WTC11 (cell line): ENCODE measurements at regions not wholly inside any gene's neighbourhood (a gene's known extent, or its start where the extent isn't known, plus 50 kb on each side); places are given as distances from the start of the nearest gene placed in this dataset.

Experiments
- ATAC-seq: fragments of 200-7000 bp; cut with Tn5 transposase; 2 replicates; pipeline ENCODE4 v1.10.0; 2021; ENCODE audit warnings: mild to moderate bottlenecking, moderate library complexity
- CTCF ChIA-PET: fragments of 300-600 bp; sonication (Branson Sonifier 250); formaldehyde crosslinking; loops from one replicate; lab custom pipeline; 2021; ENCODE audit warnings: antibody characterized with exemption; lab: Charles Lee
- POLR2A ChIA-PET: fragments of 350-600 bp; sonication (Branson Sonifier 250); formaldehyde crosslinking; loops from one replicate; lab custom pipeline; 2021; ENCODE audit warnings: antibody characterized with exemption; lab: Charles Lee
- DNase-seq: peaks from one replicate; pipeline ENCODE4 v3.0.0; 2021; ENCODE audit warnings: low spot score
- H3K27ac Mint-ChIP-seq: 2 replicates; pipeline ENCODE4 v1.8.0; 2021; ENCODE audit warnings: mixed read lengths
- H3K27me3 Mint-ChIP-seq: 2 replicates; pipeline ENCODE4 v1.8.0; 2021; ENCODE audit warnings: low read depth, mild to moderate bottlenecking, moderate library complexity, mixed read lengths
- H3K36me3 Mint-ChIP-seq: 2 replicates; pipeline ENCODE4 v1.8.0; 2021; ENCODE audit warnings: mixed read lengths
- H3K4me1 Mint-ChIP-seq: 2 replicates; pipeline ENCODE4 v1.8.0; 2022; ENCODE audit warnings: mixed read lengths
- H3K4me3 Mint-ChIP-seq: 2 replicates; pipeline ENCODE4 v1.8.0; 2021; ENCODE audit warnings: mild to moderate bottlenecking, moderate library complexity, mixed read lengths
- H3K9me3 Mint-ChIP-seq: 2 replicates; pipeline ENCODE4 v1.8.0; 2021; ENCODE audit warnings: mixed read lengths
- ATF1 ChIP-seq: sonication (generic); formaldehyde crosslinking; IDR thresholded peaks from 2 replicates; pipeline ENCODE4 v1.8.1; 2023; ENCODE audit warnings: mild to moderate bottlenecking, moderate library complexity, missing genetic modification reagents
- CBFB ChIP-seq: sonication (generic); formaldehyde crosslinking; IDR thresholded peaks from 2 replicates; pipeline ENCODE4 v1.8.1; 2022; ENCODE audit warnings: mild to moderate bottlenecking, low read depth, missing genetic modification reagents
- ESRRA ChIP-seq: sonication (generic); formaldehyde crosslinking; IDR thresholded peaks from 2 replicates; pipeline ENCODE4 v1.8.1; 2022; ENCODE audit warnings: mild to moderate bottlenecking, missing genetic modification reagents, borderline replicate concordance
- MXD4 ChIP-seq: fragments of 250-450 bp; sonication (Bioruptor Pico); IDR thresholded peaks from 2 replicates; pipeline ENCODE4 v1.8.0; 2021; ENCODE audit warnings: mild to moderate bottlenecking, moderate library complexity, borderline replicate concordance
- NR2C2 ChIP-seq: sonication (generic); formaldehyde crosslinking; IDR thresholded peaks from 2 replicates; pipeline ENCODE4 v1.8.0; 2022; ENCODE audit warnings: mild to moderate bottlenecking, missing genetic modification reagents
- NR3C1 ChIP-seq: sonication (generic); formaldehyde crosslinking; conservative IDR thresholded peaks from 2 replicates; pipeline ENCODE4 v1.8.1; 2023; ENCODE audit warnings: low read depth, mild to moderate bottlenecking, missing genetic modification reagents
- PRRX2 ChIP-seq: fragments of 250-450 bp; sonication (Bioruptor Pico); IDR thresholded peaks from 2 replicates; pipeline ENCODE4 v1.8.0; 2021; ENCODE audit warnings: mild to moderate bottlenecking
- SMAD3 ChIP-seq: sonication (generic); formaldehyde crosslinking; IDR thresholded peaks from 2 replicates; pipeline ENCODE4 v1.8.0; 2022; ENCODE audit warnings: missing genetic modification reagents, mild to moderate bottlenecking, borderline replicate concordance
- SOX15 ChIP-seq: fragments of 250-450 bp; sonication (Bioruptor Pico); IDR thresholded peaks from 2 replicates; pipeline ENCODE4 v1.9.0; 2021; ENCODE audit warnings: mild to moderate bottlenecking
- ZNF138 ChIP-seq: sonication (generic); formaldehyde crosslinking; conservative IDR thresholded peaks from 2 replicates; pipeline ENCODE4 v1.8.1; 2022; ENCODE audit warnings: mild to moderate bottlenecking, moderate library complexity, missing genetic modification reagents
- ZNF416 ChIP-seq: fragments of 250-450 bp; sonication (Bioruptor Pico); IDR thresholded peaks from 2 replicates; pipeline ENCODE4 v1.9.0; 2021; ENCODE audit warnings: mild to moderate bottlenecking, inconsistent platforms
- TF ChIP-seq, protein P1 (sequence below): fragments of 250-450 bp; sonication (Bioruptor Pico); IDR thresholded peaks from 2 replicates; pipeline ENCODE4 v1.8.0; 2021; ENCODE audit warnings: mild to moderate bottlenecking
- TF ChIP-seq, protein P2 (sequence below): sonication (generic); formaldehyde crosslinking; IDR thresholded peaks from 2 replicates; pipeline ENCODE4 v1.8.1; 2023; ENCODE audit warnings: mild to moderate bottlenecking, moderate library complexity, missing genetic modification reagents
- TF ChIP-seq, protein P3 (sequence below): sonication (generic); formaldehyde crosslinking; IDR thresholded peaks from 2 replicates; pipeline ENCODE4 v1.8.1; 2022; ENCODE audit warnings: missing genetic modification reagents, borderline replicate concordance
- TF ChIP-seq, protein P4 (sequence below): sonication (generic); formaldehyde crosslinking; conservative IDR thresholded peaks from 2 replicates; pipeline ENCODE4 v1.8.1; 2022; ENCODE audit warnings: mild to moderate bottlenecking, missing genetic modification reagents
- TF ChIP-seq, protein P5 (sequence below): fragments of 250-450 bp; sonication (Bioruptor Pico); IDR thresholded peaks from 2 replicates; pipeline ENCODE4 v1.9.0; 2021; ENCODE audit warnings: moderate library complexity, mild to moderate bottlenecking, inconsistent platforms, borderline replicate concordance
- TF ChIP-seq, protein P6 (sequence below): fragments of 250-450 bp; sonication (Bioruptor Pico); IDR thresholded peaks from 2 replicates; pipeline ENCODE4 v1.9.0; 2021; ENCODE audit warnings: mild to moderate bottlenecking
- TF ChIP-seq, protein P7 (sequence below): sonication (generic); formaldehyde crosslinking; conservative IDR thresholded peaks from 2 replicates; pipeline ENCODE4 v1.8.1; 2023; ENCODE audit warnings: mild to moderate bottlenecking, low read depth, missing genetic modification reagents, moderate library complexity

DNA sequence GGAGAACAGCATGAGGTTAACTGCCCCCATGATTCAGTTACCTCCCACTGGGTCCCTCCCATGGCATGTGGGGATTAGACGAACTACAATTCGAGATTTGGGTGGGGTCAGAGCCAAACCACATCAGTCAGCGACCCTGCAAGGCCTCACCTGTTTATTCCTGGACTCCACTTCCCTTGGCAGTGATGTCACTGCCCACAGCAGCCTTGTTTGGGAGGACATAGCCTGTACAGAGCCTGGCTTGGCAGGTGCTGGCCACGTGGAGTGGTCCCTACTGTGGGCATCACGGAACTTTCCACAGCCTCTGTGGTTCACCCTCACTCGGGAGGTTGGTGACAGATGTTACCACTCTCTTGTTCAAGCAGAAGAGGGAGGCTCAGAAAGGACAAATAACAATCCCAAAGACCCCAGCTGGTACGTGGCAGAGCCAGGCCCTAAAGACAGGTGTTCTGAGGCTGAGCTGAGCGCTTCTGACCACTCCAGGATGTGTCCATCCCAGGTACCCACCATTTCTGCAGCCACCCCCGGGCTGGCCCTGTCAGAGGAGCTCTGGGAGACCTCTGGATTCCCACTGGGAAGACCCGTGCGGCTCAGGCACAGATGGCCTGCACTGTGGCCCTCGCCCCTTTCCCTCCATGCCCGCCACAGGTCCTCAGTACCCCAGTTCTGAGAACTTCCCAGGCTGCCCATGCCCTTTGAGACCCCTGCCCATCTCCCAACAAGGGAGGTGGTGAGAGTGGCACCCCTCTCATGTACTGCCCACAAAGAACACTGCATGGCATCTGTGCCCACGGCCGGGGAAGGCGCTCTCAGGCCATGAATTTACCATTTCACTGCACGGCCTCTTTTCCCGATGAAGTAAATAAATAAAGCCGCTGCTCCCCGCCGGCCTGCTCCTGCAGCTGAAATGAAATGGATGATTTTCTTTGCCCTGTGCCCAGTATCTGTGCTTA, 605.8 kb downstream of the TBC1D22A start:
- ChIA-PET CTCF (no interaction called here), POLR2A (no interaction called here)
- Mint-ChIP-seq H3K36me3 (peaks cover 7% of the 10 kb centered on the region), H3K4me1 (no peaks in the 10 kb centered on the region), H3K27me3 (peaks cover 14% of the 10 kb centered on the region), H3K27ac (no peak overlapping the region), H3K4me3 (no peak overlapping the region), H3K9me3 (peaks cover 33% of the 10 kb centered on the region)
- TF ChIP-seq, protein P1, sequence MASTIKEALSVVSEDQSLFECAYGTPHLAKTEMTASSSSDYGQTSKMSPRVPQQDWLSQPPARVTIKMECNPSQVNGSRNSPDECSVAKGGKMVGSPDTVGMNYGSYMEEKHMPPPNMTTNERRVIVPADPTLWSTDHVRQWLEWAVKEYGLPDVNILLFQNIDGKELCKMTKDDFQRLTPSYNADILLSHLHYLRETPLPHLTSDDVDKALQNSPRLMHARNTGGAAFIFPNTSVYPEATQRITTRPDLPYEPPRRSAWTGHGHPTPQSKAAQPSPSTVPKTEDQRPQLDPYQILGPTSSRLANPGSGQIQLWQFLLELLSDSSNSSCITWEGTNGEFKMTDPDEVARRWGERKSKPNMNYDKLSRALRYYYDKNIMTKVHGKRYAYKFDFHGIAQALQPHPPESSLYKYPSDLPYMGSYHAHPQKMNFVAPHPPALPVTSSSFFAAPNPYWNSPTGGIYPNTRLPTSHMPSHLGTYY (CRISPR knock-in tag), result no peak
- TF ChIP-seq, protein P2, sequence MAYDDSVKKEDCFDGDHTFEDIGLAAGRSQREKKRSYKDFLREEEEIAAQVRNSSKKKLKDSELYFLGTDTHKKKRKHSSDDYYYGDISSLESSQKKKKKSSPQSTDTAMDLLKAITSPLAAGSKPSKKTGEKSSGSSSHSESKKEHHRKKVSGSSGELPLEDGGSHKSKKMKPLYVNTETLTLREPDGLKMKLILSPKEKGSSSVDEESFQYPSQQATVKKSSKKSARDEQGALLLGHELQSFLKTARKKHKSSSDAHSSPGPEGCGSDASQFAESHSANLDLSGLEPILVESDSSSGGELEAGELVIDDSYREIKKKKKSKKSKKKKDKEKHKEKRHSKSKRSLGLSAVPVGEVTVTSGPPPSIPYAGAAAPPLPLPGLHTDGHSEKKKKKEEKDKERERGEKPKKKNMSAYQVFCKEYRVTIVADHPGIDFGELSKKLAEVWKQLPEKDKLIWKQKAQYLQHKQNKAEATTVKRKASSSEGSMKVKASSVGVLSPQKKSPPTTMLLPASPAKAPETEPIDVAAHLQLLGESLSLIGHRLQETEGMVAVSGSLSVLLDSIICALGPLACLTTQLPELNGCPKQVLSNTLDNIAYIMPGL (CRISPR knock-in tag), result no peak
- TF ChIP-seq, protein P3, sequence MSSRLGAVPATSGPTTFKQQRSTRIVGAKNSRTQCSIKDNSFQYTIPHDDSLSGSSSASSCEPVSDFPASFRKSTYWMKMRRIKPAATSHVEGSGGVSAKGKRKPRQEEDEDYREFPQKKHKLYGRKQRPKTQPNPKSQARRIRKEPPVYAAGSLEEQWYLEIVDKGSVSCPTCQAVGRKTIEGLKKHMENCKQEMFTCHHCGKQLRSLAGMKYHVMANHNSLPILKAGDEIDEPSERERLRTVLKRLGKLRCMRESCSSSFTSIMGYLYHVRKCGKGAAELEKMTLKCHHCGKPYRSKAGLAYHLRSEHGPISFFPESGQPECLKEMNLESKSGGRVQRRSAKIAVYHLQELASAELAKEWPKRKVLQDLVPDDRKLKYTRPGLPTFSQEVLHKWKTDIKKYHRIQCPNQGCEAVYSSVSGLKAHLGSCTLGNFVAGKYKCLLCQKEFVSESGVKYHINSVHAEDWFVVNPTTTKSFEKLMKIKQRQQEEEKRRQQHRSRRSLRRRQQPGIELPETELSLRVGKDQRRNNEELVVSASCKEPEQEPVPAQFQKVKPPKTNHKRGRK (CRISPR knock-in tag), result no peak
- no peak for TF ChIP-seq ZNF138 (CRISPR knock-in tag)
- no peak for TF ChIP-seq PRRX2 (CRISPR knock-in tag)
- TF ChIP-seq MXD4 (CRISPR knock-in tag), result no peak
- TF ChIP-seq, protein P4, sequence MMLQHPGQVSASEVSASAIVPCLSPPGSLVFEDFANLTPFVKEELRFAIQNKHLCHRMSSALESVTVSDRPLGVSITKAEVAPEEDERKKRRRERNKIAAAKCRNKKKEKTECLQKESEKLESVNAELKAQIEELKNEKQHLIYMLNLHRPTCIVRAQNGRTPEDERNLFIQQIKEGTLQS (CRISPR knock-in tag), result no peak
- TF ChIP-seq, protein P5, sequence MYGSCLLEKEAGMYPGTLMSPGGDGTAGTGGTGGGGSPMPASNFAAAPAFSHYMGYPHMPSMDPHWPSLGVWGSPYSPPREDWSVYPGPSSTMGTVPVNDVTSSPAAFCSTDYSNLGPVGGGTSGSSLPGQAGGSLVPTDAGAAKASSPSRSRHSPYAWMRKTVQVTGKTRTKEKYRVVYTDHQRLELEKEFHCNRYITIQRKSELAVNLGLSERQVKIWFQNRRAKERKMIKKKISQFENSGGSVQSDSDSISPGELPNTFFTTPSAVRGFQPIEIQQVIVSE (CRISPR knock-in tag), result no peak
- TF ChIP-seq CBFB (CRISPR knock-in tag), result no peak
- TF ChIP-seq SMAD3, result no peak
- TF ChIP-seq ATF1, result no peak
- no peak for DNase-seq
- ATAC-seq, result no peak

DNA sequence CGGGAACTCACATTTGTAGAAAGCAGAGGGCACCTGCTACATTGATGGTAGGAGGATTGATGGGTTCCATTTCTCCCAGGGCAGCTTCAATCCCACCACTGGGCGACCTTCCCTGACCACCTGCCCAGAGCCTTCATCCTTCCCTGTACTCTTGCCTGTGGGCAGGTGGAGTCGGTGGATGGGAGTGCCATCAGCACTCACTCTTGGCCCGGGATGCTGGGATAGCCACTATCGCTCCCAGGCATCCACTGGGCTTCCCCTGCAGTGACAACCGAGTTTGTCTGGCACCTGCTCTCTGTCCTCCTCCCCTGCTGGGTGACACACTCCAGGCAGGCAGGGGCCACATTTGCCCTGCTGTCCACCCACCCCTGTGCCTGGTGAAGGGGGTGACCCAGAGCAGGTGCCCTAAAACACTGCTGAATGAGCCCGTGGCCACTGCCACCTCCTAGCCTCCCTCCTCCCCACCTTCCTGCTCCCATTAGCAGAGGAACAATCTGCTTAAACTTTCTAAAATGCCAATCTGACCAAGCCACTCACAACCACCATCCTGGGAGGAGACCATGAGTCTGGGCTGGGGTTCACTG, 604.7 kb downstream of the TBC1D22A start:
- Mint-ChIP-seq H3K36me3 (peaks cover 7% of the 10 kb centered on the region), H3K9me3 (peaks cover 44% of the 10 kb centered on the region), H3K27ac (no peak overlapping the region), H3K4me1 (no peaks in the 10 kb centered on the region), H3K27me3 (peaks cover 7% of the 10 kb centered on the region), H3K4me3 (no peak overlapping the region)
- ATAC-seq (no peak), DNase-seq (no peak)
- CTCF ChIA-PET, result no interaction called here
- TF ChIP-seq, protein P6, sequence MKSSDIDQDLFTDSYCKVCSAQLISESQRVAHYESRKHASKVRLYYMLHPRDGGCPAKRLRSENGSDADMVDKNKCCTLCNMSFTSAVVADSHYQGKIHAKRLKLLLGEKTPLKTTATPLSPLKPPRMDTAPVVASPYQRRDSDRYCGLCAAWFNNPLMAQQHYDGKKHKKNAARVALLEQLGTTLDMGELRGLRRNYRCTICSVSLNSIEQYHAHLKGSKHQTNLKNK, result no peak
- TF ChIP-seq ZNF416 (CRISPR knock-in tag) (no peak), ESRRA (no peak), NR3C1 (no peak), NR2C2 (no peak), SOX15 (no peak)
- TF ChIP-seq, protein P7, sequence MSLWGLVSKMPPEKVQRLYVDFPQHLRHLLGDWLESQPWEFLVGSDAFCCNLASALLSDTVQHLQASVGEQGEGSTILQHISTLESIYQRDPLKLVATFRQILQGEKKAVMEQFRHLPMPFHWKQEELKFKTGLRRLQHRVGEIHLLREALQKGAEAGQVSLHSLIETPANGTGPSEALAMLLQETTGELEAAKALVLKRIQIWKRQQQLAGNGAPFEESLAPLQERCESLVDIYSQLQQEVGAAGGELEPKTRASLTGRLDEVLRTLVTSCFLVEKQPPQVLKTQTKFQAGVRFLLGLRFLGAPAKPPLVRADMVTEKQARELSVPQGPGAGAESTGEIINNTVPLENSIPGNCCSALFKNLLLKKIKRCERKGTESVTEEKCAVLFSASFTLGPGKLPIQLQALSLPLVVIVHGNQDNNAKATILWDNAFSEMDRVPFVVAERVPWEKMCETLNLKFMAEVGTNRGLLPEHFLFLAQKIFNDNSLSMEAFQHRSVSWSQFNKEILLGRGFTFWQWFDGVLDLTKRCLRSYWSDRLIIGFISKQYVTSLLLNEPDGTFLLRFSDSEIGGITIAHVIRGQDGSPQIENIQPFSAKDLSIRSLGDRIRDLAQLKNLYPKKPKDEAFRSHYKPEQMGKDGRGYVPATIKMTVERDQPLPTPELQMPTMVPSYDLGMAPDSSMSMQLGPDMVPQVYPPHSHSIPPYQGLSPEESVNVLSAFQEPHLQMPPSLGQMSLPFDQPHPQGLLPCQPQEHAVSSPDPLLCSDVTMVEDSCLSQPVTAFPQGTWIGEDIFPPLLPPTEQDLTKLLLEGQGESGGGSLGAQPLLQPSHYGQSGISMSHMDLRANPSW (CRISPR knock-in tag), result no peak
- TF ChIP-seq, protein P3 (CRISPR knock-in tag), result no peak
- POLR2A ChIA-PET, result no interaction called here
